Vagina (tissue), 2 donors: ENCODE measurements at regions not wholly inside any gene's neighbourhood (a gene's known extent, or its start where the extent isn't known, plus 50 kb on each side); places are given as distances from the start of the nearest gene placed in this dataset.

Source experiments
- DNase-seq, 2 donors: peaks; one replicate each; pipeline ENCODE4 v3.0.0-alpha.2; 2017; ENCODE audit errors: extremely low spot score in 2 of 2
- H3K27ac ChIP-seq: fragments of 200-600 bp; sonication (generic); one replicate; pipeline ENCODE4 v1.5.1; 2019
- H3K27me3 ChIP-seq: fragments of 200-600 bp; sonication (generic); one replicate; pipeline ENCODE4 v1.5.1; 2019
- H3K36me3 ChIP-seq, 2 donors: fragments of 200-600 bp; sonication (generic); one replicate each; pipeline ENCODE4 v1.5.1; 2017 to 2019
- H3K4me1 ChIP-seq: fragments of 200-600 bp; sonication (generic); one replicate; pipeline ENCODE4 v1.5.1; 2019
- H3K4me3 ChIP-seq, 2 donors: fragments of 200-600 bp; sonication (generic); 1 replicate in 1 of 2; 2 replicates in 1 of 2; pipeline ENCODE4 v1.5.1; 2016 to 2019
- H3K9me3 ChIP-seq: fragments of 200-600 bp; sonication (generic); one replicate; pipeline ENCODE4 v1.5.1; 2019
- CTCF ChIP-seq, 3 experiments: fragments of 450-650 bp in 2 of 3; fragments of 200-600 bp in 1 of 3; sonication (generic) in 1 of 3; IDR thresholded peaks; one replicate each; pipeline ENCODE4 v1.5.1; 2017 to 2019; ENCODE audit warnings: antibody characterized with exemption in 3 of 3, mild to moderate bottlenecking in 2 of 3, moderate library complexity in 2 of 3
- POLR2A ChIP-seq, 2 donors: fragments of 450-650 bp; IDR thresholded peaks; one replicate each; pipeline ENCODE4 v1.6.1; 2017; ENCODE audit warnings: antibody characterized with exemption in 2 of 2, mild to moderate bottlenecking in 2 of 2, moderate library complexity in 2 of 2
- POLR2AphosphoS5 ChIP-seq, 2 donors: sonication (generic); formaldehyde crosslinking; IDR thresholded peaks; one replicate each; pipeline ENCODE4 v1.9.0; 2017; ENCODE audit warnings: antibody characterized with exemption in 2 of 2, mild to moderate bottlenecking in 2 of 2, low read depth in 1 of 2; ENCODE audit not compliant: insufficient read depth in 1 of 2
- intact Hi-C: fragments of 100-400 bp; cut with DNase I; formaldehyde crosslinking; loops from one replicate; pipeline ENCODE4 v1.15.1; 2023

DNA sequence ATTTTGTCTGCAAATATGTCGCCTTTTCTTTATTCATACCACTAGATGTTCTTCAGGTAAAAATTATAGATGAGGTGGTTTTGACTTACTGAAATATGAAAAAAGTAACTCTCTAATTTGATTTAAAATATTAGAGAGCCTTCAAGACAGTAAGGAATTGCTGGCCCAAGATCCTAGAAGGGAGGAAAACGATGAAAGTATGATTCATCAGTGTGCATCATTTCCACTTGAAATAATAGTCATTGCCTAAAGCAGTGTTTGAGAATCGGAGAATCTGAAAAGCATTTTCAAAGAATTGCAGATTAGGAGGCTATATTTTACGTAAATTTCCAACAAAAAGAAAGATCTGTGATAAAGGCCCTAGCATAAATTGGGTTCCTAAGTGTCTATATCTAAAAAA, 1707.9 kb upstream of the PRR20A start:
- H3K27ac ChIP-seq: no peak overlapping the region
- intact Hi-C loops: no loop called here
- TF ChIP-seq POLR2AphosphoS5 (IDR thresholded peaks at IDR 0.05; ENCODE audit: insufficient read depth in 1 of 2, low read depth in 1 of 2) (no peak), POLR2A (IDR thresholded peaks at IDR 0.05) (no peak), CTCF (IDR thresholded peaks at IDR 0.05) (no peak)
- no peaks in the 10 kb centered on the region for H3K9me3 ChIP-seq
- DNase-seq: no peak
- H3K36me3 ChIP-seq: no peaks in the 10 kb centered on the region
- no peaks in the 10 kb centered on the region for H3K4me1 ChIP-seq
- no peaks in the 10 kb centered on the region for H3K27me3 ChIP-seq
- no peak overlapping the region for H3K4me3 ChIP-seq

DNA sequence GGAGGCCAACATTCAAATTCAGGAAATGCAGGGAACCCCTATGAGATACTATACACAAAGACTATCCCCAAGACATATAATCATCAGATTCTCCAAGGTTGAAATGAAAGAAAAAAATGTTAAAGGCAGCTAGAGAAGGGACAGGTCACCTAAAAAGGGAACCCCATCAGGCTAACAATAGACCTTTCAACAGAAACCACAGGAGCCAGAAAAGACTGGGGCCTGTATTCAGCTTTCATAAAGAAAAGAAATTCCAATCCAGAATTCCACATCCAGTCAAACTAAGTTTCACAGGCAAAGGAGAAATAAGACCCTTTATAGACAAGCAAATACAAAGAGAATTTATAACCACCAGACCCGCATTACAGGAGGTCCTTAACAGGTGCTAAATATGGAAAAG, 1703.6 kb upstream of the PRR20A start:
- Histone ChIP-seq H3K27ac (no peak overlapping the region), H3K36me3 (no peaks in the 10 kb centered on the region), H3K27me3 (no peaks in the 10 kb centered on the region), H3K9me3 (no peaks in the 10 kb centered on the region), H3K4me3 (no peak overlapping the region), H3K4me1 (no peaks in the 10 kb centered on the region)
- TF ChIP-seq POLR2A (IDR thresholded peaks at IDR 0.05) (no peak), POLR2AphosphoS5 (IDR thresholded peaks at IDR 0.05; ENCODE audit: insufficient read depth in 1 of 2, low read depth in 1 of 2) (no peak), CTCF (IDR thresholded peaks at IDR 0.05) (no peak)
- DNase-seq: no peak
- intact Hi-C loops: no loop called here

- intact Hi-C loops: no loop called here
- H3K9me3 ChIP-seq: no peaks in the 10 kb centered on the region
- H3K4me3 ChIP-seq: no peak overlapping the region
- TF ChIP-seq POLR2A (IDR thresholded peaks at IDR 0.05): no peak
- TF ChIP-seq CTCF (IDR thresholded peaks at IDR 0.05): no peak
- no peak for TF ChIP-seq POLR2AphosphoS5 (IDR thresholded peaks at IDR 0.05; ENCODE audit: insufficient read depth in 1 of 2, low read depth in 1 of 2)
- H3K27me3 ChIP-seq: no peaks in the 10 kb centered on the region
- no peak overlapping the region for H3K27ac ChIP-seq
- no peak for DNase-seq
- H3K36me3 ChIP-seq: no peaks in the 10 kb centered on the region
- H3K4me1 ChIP-seq: no peaks in the 10 kb centered on the region
These were observed 1701.3 kb upstream of the PRR20A start for GRCh38 chr13:55439450-55439849.

DNA sequence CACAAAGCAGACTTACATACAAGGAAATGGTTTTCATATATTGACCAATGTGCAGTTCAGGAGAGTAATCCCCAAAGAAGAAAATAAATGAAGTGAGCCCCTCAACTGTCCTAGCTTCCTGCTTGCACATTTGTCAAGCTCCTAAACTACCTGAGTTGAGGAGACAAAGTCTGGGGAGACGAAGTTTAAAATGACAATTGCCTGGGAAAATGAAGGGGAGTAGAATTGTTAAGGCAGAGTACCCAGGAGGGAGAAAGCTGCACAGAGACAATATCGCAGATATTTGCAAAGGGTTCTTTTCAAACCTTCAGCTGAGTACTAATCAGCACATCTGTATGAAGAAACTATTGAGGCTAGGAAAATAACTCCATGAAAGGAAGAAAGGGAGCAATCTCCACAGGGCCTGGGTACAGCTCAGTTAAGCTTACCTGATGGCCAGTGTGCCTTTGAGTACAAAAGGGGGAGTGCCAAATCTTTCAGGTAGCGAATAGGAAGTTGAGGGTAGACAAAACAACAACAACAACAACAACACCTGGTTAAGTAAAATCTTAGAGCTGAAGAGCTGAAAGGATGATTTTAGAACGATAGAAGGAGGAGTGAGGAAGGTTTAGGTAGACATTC, 1700.1 kb upstream of the PRR20A start:
- no peaks in the 10 kb centered on the region for H3K36me3 ChIP-seq
- intact Hi-C loops: no loop called here
- no peak for TF ChIP-seq POLR2AphosphoS5 (IDR thresholded peaks at IDR 0.05; ENCODE audit: insufficient read depth in 1 of 2, low read depth in 1 of 2)
- TF ChIP-seq CTCF (IDR thresholded peaks at IDR 0.05): no peak
- no peak for TF ChIP-seq POLR2A (IDR thresholded peaks at IDR 0.05)
- no peak for DNase-seq
- no peaks in the 10 kb centered on the region for H3K4me1 ChIP-seq
- H3K27ac ChIP-seq: no peak overlapping the region
- no peak overlapping the region for H3K4me3 ChIP-seq
- H3K27me3 ChIP-seq: no peaks in the 10 kb centered on the region
- H3K9me3 ChIP-seq: no peaks in the 10 kb centered on the region

GRCh38 chr13:55464222-55464621, 1676.5 kb upstream of the PRR20A start:
- Histone ChIP-seq H3K9me3 (no peaks in the 10 kb centered on the region), H3K27ac (no peak overlapping the region), H3K4me1 (no peaks in the 10 kb centered on the region), H3K4me3 (no peak overlapping the region), H3K27me3 (no peaks in the 10 kb centered on the region), H3K36me3 (no peaks in the 10 kb centered on the region)
- TF ChIP-seq POLR2AphosphoS5 (IDR thresholded peaks at IDR 0.05; ENCODE audit: insufficient read depth in 1 of 2, low read depth in 1 of 2) (no peak), POLR2A (IDR thresholded peaks at IDR 0.05) (no peak), CTCF (IDR thresholded peaks at IDR 0.05) (no peak)
- no peak for DNase-seq
- intact Hi-C loops: no loop called here
